Fibroblast of lung (primary cell): ENCODE measurements at regions not wholly inside any gene's neighbourhood (a gene's known extent, or its start where the extent isn't known, plus 50 kb on each side); places are given as distances from the start of the nearest gene placed in this dataset.

Source experiments
- DNase-seq, 2 donors: peaks; one replicate each; pipeline versions ENCODE4 v3.0.0 to v3.0.0-alpha.2; 2010; ENCODE audit warnings: low read depth in 2 of 2
- H2AFZ ChIP-seq: 2 replicates; pipeline ENCODE4 v1.5.1; 2012; ENCODE audit warnings: low read length, control low read depth, inconsistent platforms
- H3K27ac ChIP-seq: 2 replicates; pipeline ENCODE4 v1.5.1; 2011; ENCODE audit warnings: low read length, control low read depth; ENCODE audit not compliant: insufficient read depth
- H3K27me3 ChIP-seq: 2 replicates; pipeline ENCODE4 v1.5.1; 2011; ENCODE audit warnings: mild to moderate bottlenecking, low read length; ENCODE audit not compliant: control insufficient read depth, insufficient read depth
- H3K36me3 ChIP-seq: 2 replicates; pipeline ENCODE4 v1.5.1; 2011; ENCODE audit warnings: low read length; ENCODE audit not compliant: control insufficient read depth, insufficient read depth
- H3K4me1 ChIP-seq: 2 replicates; pipeline ENCODE4 v1.5.1; 2011; ENCODE audit warnings: low read length; ENCODE audit not compliant: control insufficient read depth, insufficient read depth; ENCODE audit errors: extremely low read depth
- H3K4me2 ChIP-seq: 2 replicates; pipeline ENCODE4 v1.5.1; 2011; ENCODE audit warnings: low read length, control low read depth; ENCODE audit not compliant: insufficient read depth; ENCODE audit errors: extremely low read depth
- H3K4me3 ChIP-seq, 4 experiments: fragments of 200-600 bp in 1 of 4; sonication (generic) in 1 of 4; replicated peaks in 1 of 4; 2 replicates each; pipeline ENCODE4 v1.5.1; 2011 to 2016; ENCODE audit warnings: low read length in 4 of 4, low read depth in 3 of 4, mild to moderate bottlenecking in 3 of 4, control low read depth in 2 of 4, inconsistent platforms in 1 of 4, mixed read lengths in 1 of 4; ENCODE audit not compliant: insufficient read depth in 1 of 4; ENCODE audit errors: control extremely low read depth in 1 of 4
- H3K79me2 ChIP-seq: 2 replicates; pipeline ENCODE4 v1.5.1; 2012; ENCODE audit warnings: mild to moderate bottlenecking, low read length, inconsistent platforms; ENCODE audit not compliant: control insufficient read depth, insufficient read depth
- H3K9ac ChIP-seq: 2 replicates; pipeline ENCODE4 v1.5.1; 2011; ENCODE audit warnings: mild to moderate bottlenecking, low read length, control low read depth; ENCODE audit not compliant: insufficient read depth
- H3K9me3 ChIP-seq: 2 replicates; pipeline ENCODE4 v1.5.1; 2012; ENCODE audit warnings: low read depth, low read length; ENCODE audit not compliant: control insufficient read depth, insufficient read depth
- H4K20me1 ChIP-seq: 2 replicates; pipeline ENCODE4 v1.5.1; 2011; ENCODE audit warnings: low read length; ENCODE audit not compliant: control insufficient read depth, insufficient read depth; ENCODE audit errors: extremely low read depth
- EZH2 ChIP-seq: IDR thresholded peaks from 2 replicates; pipeline ENCODE4 v1.5.1; 2012; ENCODE audit warnings: low read length, control low read depth, mild to moderate bottlenecking; ENCODE audit errors: missing control alignments
- TF ChIP-seq, protein P1 (sequence below), 2 donors: IDR thresholded peaks in 1 of 2; conservative IDR thresholded peaks in 1 of 2; 1 replicate in 1 of 2; 2 replicates in 1 of 2; pipeline ENCODE4 v1.5.1; 2011 to 2012; ENCODE audit warnings: low read length in 2 of 2, control low read depth in 1 of 2, inconsistent platforms in 1 of 2, low read depth in 1 of 2, mild to moderate bottlenecking in 1 of 2

DNA sequence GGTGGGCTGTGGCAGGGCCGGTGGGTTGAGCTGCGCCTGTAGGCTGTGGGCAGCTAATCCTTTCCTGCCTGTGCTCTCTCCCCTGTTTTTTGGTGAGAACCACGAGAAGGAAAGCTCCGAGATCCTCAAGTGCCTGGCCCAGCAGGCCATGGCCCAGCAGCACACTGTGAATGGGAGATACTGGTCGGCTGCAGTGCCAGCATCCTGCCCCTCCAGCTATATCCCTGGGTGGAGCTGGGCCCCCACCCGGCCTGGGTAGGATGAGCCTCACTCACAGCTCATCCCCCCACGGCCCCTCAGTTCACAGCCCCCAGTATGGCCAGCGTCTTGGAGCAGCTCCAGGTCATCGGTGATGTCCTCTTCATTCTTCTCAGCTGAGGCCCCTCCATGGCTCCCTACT is 164.4 kb upstream of the ZNF267 start:
- Histone ChIP-seq H3K9me3 (no peaks in the 10 kb centered on the region), H3K27me3 (no peaks in the 10 kb centered on the region), H3K79me2 (peaks cover 7% of the 10 kb centered on the region), H3K4me3 (no peak overlapping the region), H4K20me1 (no peaks in the 10 kb centered on the region), H3K9ac (no peak overlapping the region), H3K36me3 (peaks cover under 1% of the 10 kb centered on the region), H3K27ac (no peak overlapping the region), H2AFZ (no peak overlapping the region), H3K4me1 (peaks cover under 1% of the 10 kb centered on the region), H3K4me2 (no peak overlapping the region)
- DNase-seq = no peak
- no peak for TF ChIP-seq EZH2
- TF ChIP-seq, protein P1, sequence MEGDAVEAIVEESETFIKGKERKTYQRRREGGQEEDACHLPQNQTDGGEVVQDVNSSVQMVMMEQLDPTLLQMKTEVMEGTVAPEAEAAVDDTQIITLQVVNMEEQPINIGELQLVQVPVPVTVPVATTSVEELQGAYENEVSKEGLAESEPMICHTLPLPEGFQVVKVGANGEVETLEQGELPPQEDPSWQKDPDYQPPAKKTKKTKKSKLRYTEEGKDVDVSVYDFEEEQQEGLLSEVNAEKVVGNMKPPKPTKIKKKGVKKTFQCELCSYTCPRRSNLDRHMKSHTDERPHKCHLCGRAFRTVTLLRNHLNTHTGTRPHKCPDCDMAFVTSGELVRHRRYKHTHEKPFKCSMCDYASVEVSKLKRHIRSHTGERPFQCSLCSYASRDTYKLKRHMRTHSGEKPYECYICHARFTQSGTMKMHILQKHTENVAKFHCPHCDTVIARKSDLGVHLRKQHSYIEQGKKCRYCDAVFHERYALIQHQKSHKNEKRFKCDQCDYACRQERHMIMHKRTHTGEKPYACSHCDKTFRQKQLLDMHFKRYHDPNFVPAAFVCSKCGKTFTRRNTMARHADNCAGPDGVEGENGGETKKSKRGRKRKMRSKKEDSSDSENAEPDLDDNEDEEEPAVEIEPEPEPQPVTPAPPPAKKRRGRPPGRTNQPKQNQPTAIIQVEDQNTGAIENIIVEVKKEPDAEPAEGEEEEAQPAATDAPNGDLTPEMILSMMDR (conservative IDR thresholded peaks at IDR 0.05 in 1 of 2, IDR thresholded peaks at IDR 0.05 in 1 of 2; ENCODE audit: low read depth in 1 of 2, low read length in 2 of 2) = no peak

DNA sequence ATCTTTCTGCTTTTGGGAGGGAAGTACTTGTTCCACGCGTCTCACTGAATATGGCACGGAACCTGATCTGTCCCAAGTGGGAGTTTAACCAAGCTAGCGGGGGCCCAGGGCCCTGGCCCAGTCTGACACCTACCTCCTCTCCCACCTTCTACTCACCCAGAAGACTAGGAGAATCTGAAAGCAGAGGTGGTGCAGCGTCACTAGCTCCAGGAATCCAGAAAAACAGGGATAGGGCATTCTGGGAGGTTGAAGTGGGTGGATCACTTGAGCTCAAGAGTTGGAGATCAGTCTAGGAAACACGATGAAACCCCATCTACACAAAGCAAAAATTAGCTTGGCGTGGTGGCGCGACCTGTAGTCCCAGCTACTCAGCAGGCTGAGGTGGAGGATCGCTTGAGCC is 163.5 kb upstream of the ZNF267 start:
- H3K4me2 ChIP-seq = no peak overlapping the region

GRCh38 chr16:31710880-31711279 is 162.7 kb upstream of the ZNF267 start:
- TF ChIP-seq EZH2 = no peak
- TF ChIP-seq, protein P1 (conservative IDR thresholded peaks at IDR 0.05 in 1 of 2, IDR thresholded peaks at IDR 0.05 in 1 of 2; ENCODE audit: low read depth in 1 of 2, low read length in 2 of 2) = no peak
- H3K9me3 ChIP-seq = no peaks in the 10 kb centered on the region
- no peak overlapping the region for H2AFZ ChIP-seq
- no peak overlapping the region for H3K4me3 ChIP-seq
- no peaks in the 10 kb centered on the region for H4K20me1 ChIP-seq
- H3K36me3 ChIP-seq = no peaks in the 10 kb centered on the region
- DNase-seq = no peak
- H3K79me2 ChIP-seq = peaks cover 19% of the 10 kb centered on the region
- no peak overlapping the region for H3K4me2 ChIP-seq
- no peak overlapping the region for H3K27ac ChIP-seq
- no peak overlapping the region for H3K9ac ChIP-seq
- no peaks in the 10 kb centered on the region for H3K27me3 ChIP-seq
- peaks cover 4% of the 10 kb centered on the region for H3K4me1 ChIP-seq

More for the DNA sequence above, 163.5 kb upstream of the ZNF267 start:
- H3K9me3 ChIP-seq = no peaks in the 10 kb centered on the region
- no peak for DNase-seq
- peaks cover 15% of the 10 kb centered on the region for H3K79me2 ChIP-seq
- H3K27me3 ChIP-seq = no peaks in the 10 kb centered on the region
- H3K27ac ChIP-seq = no peak overlapping the region
- peaks cover 4% of the 10 kb centered on the region for H3K4me1 ChIP-seq
- no peak overlapping the region for H2AFZ ChIP-seq
- no peaks in the 10 kb centered on the region for H4K20me1 ChIP-seq
- TF ChIP-seq, protein P1 (conservative IDR thresholded peaks at IDR 0.05 in 1 of 2, IDR thresholded peaks at IDR 0.05 in 1 of 2; ENCODE audit: low read depth in 1 of 2, low read length in 2 of 2) = no peak
- TF ChIP-seq EZH2 = no peak
- no peak overlapping the region for H3K4me3 ChIP-seq
- H3K9ac ChIP-seq = no peak overlapping the region
- H3K36me3 ChIP-seq = no peaks in the 10 kb centered on the region
